GM23248 (cell line): ENCODE measurements at regions not wholly inside any gene's neighbourhood (a gene's known extent, or its start where the extent isn't known, plus 50 kb on each side); places are given as distances from the start of the nearest gene placed in this dataset.
A peak's percentile ranks its signal among the peaks of the same experiment; 100 is the strongest.
"Not testable (repeated sequence)": the region's sequence is repeated elsewhere in the genome, so short reads cannot be mapped to it uniquely, and the experiment has no call there.

Experiments used
- DNase-seq: peaks from one replicate; pipeline ENCODE4 v3.0.0-alpha.2; 2015
- H2AFZ ChIP-seq: fragments of 200-600 bp; sonication (generic); 2 replicates; pipeline ENCODE4 v1.6.1; 2016; ENCODE audit warnings: antibody characterized with exemption
- H3F3A ChIP-seq: fragments of 200-600 bp; sonication (generic); 2 replicates; pipeline ENCODE4 v1.6.1; 2016; ENCODE audit warnings: mild to moderate bottlenecking, antibody characterized with exemption, mixed run types; ENCODE audit not compliant: insufficient read depth
- H3K27ac ChIP-seq: fragments of 200-600 bp; sonication (generic); 2 replicates; pipeline ENCODE4 v1.5.1; 2016; ENCODE audit warnings: mild to moderate bottlenecking
- H3K27me3 ChIP-seq: fragments of 200-600 bp; sonication (generic); replicated peaks from 2 replicates; pipeline ENCODE4 v1.6.1; 2016; ENCODE audit warnings: mild to moderate bottlenecking; ENCODE audit not compliant: insufficient read depth
- H3K36me3 ChIP-seq: fragments of 200-600 bp; sonication (generic); 2 replicates; pipeline ENCODE4 v1.6.1; 2016; ENCODE audit warnings: low read depth, mild to moderate bottlenecking
- H3K4me1 ChIP-seq: fragments of 200-600 bp; sonication (generic); 2 replicates; pipeline ENCODE4 v1.6.1; 2016; ENCODE audit warnings: mild to moderate bottlenecking; ENCODE audit not compliant: insufficient read depth
- H3K4me2 ChIP-seq: fragments of 200-600 bp; sonication (generic); one replicate; pipeline ENCODE4 v1.6.1; 2016; ENCODE audit warnings: mild to moderate bottlenecking; ENCODE audit not compliant: unreplicated experiment
- H3K4me3 ChIP-seq: fragments of 200-600 bp; sonication (generic); 2 replicates; pipeline ENCODE4 v1.5.1; 2016; ENCODE audit warnings: mild to moderate bottlenecking
- H3K79me2 ChIP-seq: fragments of 200-600 bp; sonication (generic); 2 replicates; pipeline ENCODE4 v1.6.1; 2016; ENCODE audit warnings: mild to moderate bottlenecking; ENCODE audit not compliant: insufficient read depth
- H3K9ac ChIP-seq: fragments of 200-600 bp; sonication (generic); 2 replicates; pipeline ENCODE4 v1.6.1; 2016; ENCODE audit warnings: mild to moderate bottlenecking
- H3K9me2 ChIP-seq: fragments of 200-600 bp; sonication (generic); 2 replicates; pipeline ENCODE4 v1.6.1; 2016; ENCODE audit warnings: mixed run types, mild to moderate bottlenecking, moderate library complexity; ENCODE audit not compliant: insufficient read depth
- H3K9me3 ChIP-seq: fragments of 200-600 bp; sonication (generic); one replicate; pipeline ENCODE4 v1.6.1; 2017; ENCODE audit warnings: low read depth
- H4K20me1 ChIP-seq: fragments of 200-600 bp; sonication (generic); 2 replicates; pipeline ENCODE4 v1.6.0; 2016; ENCODE audit not compliant: insufficient read depth
- EZH2 ChIP-seq: fragments of 200-600 bp; sonication (generic); IDR thresholded peaks from 2 replicates; pipeline ENCODE4 v1.6.1; 2018; ENCODE audit warnings: antibody characterized with exemption, mild to moderate bottlenecking; ENCODE audit not compliant: insufficient read depth, poor library complexity, severe bottlenecking
- EZH2phosphoT487 ChIP-seq: fragments of 200-600 bp; sonication (generic); IDR thresholded peaks from 2 replicates; pipeline ENCODE4 v1.6.1; 2018; ENCODE audit warnings: antibody characterized with exemption, moderate library complexity, mild to moderate bottlenecking, low read depth; ENCODE audit not compliant: insufficient read depth
- WGBS, 2 experiments: methylation state at CpG; one replicate each; pipeline ENCODE4 v1.1.6; 2015 to 2017; ENCODE audit warnings: low lambda C conversion rate in 2 of 2, low coverage in 1 of 2; ENCODE audit errors: missing lambda C conversion rate in 2 of 2; 5-methylcytosine and 5-hydroxymethylcytosine counted together
- in situ Hi-C: fragments of 300-500 bp; cut with MboI; formaldehyde crosslinking; loops from 2 replicates; pipeline ENCODE4 v1.15.0; 2020

DNA sequence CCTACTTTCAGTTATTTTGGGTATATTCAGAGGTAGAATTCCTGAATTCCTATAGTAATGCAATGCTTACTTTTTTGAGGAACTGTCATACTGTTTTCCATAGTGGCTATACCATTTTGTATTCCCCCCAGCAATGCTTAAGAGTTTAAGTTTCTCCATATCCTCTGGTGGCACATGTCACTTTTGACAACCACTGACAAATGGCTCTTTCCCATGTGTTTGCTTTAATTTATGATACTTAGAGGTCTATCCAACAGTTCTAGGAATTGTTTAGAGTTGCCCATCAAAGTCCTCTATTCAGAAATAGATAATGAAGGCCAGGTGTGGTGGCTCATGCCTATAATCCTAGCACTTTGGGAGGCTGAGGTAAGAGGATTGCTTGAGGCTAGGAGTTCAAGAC, 128.9 kb upstream of the CFAP20DC start:
- Histone ChIP-seq H3K4me1 (no peaks in the 10 kb centered on the region), H3K9me2 (no peaks in the 10 kb centered on the region), H2AFZ (no peak overlapping the region), H3K36me3 (no peaks in the 10 kb centered on the region), H3K4me2 (no peak overlapping the region), H3K4me3 (no peak overlapping the region), H3K27ac (no peak overlapping the region), H3K79me2 (no peaks in the 10 kb centered on the region), H3K9me3 (no peaks in the 10 kb centered on the region), H3K27me3 (no peaks in the 10 kb centered on the region), H4K20me1 (no peaks in the 10 kb centered on the region; the same call in 1 of the 2 replicates), H3F3A (no peaks in the 10 kb centered on the region), H3K9ac (no peak overlapping the region)
- DNase-seq: no peak
- in situ Hi-C loops: no loop called here
- TF ChIP-seq EZH2phosphoT487 (no peak), EZH2 (no peak)

DNA sequence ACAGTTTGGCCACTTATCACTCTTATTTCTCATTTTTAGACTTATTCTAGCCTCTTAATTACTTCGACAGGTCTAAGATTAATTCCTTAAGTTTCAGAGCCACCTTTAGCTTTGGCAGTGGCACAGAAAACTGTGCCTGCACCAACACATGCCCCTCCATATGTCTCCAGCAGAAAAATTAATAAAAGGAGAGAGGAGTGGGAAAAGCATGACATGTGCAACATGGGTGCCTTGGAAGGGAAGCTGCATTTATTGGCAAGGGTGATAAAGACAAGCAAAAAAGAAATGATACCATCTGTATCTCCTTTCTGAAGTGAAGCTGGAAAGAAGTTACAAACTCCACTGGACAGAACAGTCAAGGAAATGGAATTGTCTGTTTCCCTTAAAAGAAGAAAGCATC, 121.7 kb upstream of the CFAP20DC start:
- no peaks in the 10 kb centered on the region for H3K36me3 ChIP-seq
- H3K4me2 ChIP-seq: no peak overlapping the region
- no peaks in the 10 kb centered on the region for H3K79me2 ChIP-seq
- H3K9me2 ChIP-seq: no peaks in the 10 kb centered on the region
- DNase-seq: no peak
- H2AFZ ChIP-seq: no peak overlapping the region
- WGBS, 2 experiments: 67 to 71% methylated on average over 1 of the region's 1 CpG
- H3K27me3 ChIP-seq: no peaks in the 10 kb centered on the region
- TF ChIP-seq EZH2 (no peak), EZH2phosphoT487 (no peak)
- H3K27ac ChIP-seq: no peak overlapping the region
- in situ Hi-C loops: no loop called here
- no peaks in the 10 kb centered on the region for H4K20me1 ChIP-seq
- H3K4me1 ChIP-seq: no peaks in the 10 kb centered on the region
- H3K4me3 ChIP-seq: no peak overlapping the region
- H3K9ac ChIP-seq: no peak overlapping the region
- H3F3A ChIP-seq: no peaks in the 10 kb centered on the region
- no peaks in the 10 kb centered on the region for H3K9me3 ChIP-seq

DNA sequence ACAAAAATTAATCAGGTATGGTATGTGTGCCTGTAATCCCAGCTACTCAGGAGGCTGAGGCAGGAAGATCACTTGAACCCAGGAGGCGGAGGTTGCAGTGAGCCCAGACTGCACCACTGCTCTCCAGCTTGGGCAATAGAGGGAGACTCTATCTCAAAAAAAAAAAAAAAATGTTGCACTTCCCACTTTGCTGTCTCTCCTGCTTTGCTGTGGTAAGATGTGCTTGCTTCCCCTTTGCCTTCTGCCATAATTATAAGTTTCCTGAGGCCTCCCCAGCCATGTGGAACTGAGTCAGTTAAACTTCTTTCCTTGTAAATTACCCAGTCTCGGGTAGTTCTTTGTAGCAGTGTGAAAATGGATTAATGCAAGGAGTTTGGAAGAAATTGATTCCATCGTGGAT, 120.3 kb upstream of the CFAP20DC start:
- DNase-seq, H3K27ac ChIP-seq, H4K20me1 ChIP-seq, H2AFZ ChIP-seq, H3K4me3 ChIP-seq, H3K9me3 ChIP-seq, H3K4me1 ChIP-seq, H3K9me2 ChIP-seq, H3K79me2 ChIP-seq, H3K4me2 ChIP-seq, H3F3A ChIP-seq, H3K9ac ChIP-seq, in situ Hi-C loops, H3K36me3 ChIP-seq, H3K27me3 ChIP-seq: not testable (repeated sequence)
- WGBS, 2 experiments: 54 to 56% methylated on average over 3 of the region's 3 CpGs

DNA sequence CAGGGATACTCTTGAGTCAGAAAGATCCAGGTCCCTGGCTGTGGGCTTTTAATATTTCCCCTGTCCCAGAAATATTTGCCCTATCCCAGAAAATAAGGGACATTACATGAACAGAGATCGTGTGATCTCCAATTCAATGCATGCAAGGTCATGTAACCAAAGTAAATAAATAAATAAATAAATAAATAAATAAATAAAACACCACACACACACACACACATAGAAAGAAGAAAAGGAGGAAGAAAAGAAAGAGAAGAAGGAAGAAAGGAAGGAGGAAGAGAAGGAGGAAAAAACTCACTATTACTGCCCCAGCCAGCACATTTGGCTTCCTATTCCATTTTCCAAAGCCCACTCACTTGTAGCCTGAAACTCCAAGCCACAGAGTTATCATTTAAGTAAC, 117.9 kb upstream of the CFAP20DC start:
- TF ChIP-seq EZH2phosphoT487: no peak
- TF ChIP-seq EZH2: no peak
- no peaks in the 10 kb centered on the region for H3K79me2 ChIP-seq
- no peaks in the 10 kb centered on the region for H3K9me3 ChIP-seq
- no peak overlapping the region for H3K27ac ChIP-seq
- H3K27me3 ChIP-seq: no peaks in the 10 kb centered on the region
- H3K36me3 ChIP-seq: no peaks in the 10 kb centered on the region
- H4K20me1 ChIP-seq: no peaks in the 10 kb centered on the region
- H3K4me1 ChIP-seq: no peaks in the 10 kb centered on the region
- WGBS, 2 experiments: 50 to 61% methylated on average over 1 of the region's 1 CpG
- no peak overlapping the region for H3K9ac ChIP-seq
- no peaks in the 10 kb centered on the region for H3F3A ChIP-seq
- H3K9me2 ChIP-seq: no peaks in the 10 kb centered on the region
- DNase-seq: no peak
- H3K4me2 ChIP-seq: no peak overlapping the region
- no peak overlapping the region for H2AFZ ChIP-seq
- in situ Hi-C loops: no loop called here
- H3K4me3 ChIP-seq: no peak overlapping the region

DNA sequence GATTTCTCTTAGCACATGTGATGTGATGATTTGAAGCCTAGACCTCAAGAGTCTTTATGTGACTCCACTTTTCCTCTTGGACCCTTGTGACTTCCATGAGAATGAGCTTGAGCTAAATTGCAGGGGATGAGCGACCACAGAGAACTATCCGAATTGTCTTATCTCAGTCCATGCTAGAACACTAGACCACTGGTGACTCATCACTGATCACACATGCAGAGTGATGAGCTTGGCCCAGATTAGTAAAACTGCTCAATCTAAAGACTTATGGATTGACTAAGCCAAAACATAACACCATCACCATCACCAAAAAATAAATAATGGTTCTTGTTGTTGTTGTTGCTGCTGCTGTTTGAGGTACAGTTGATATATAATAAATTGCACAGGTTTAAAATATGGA, 114.1 kb upstream of the CFAP20DC start:
- Histone ChIP-seq H3K4me3 (no peak overlapping the region), H3K4me1 (no peaks in the 10 kb centered on the region), H3K27me3 (no peaks in the 10 kb centered on the region), H3K36me3 (no peaks in the 10 kb centered on the region), H3K9me2 (no peaks in the 10 kb centered on the region), H3K9ac (no peak overlapping the region), H4K20me1 (no peaks in the 10 kb centered on the region), H3K27ac (no peak overlapping the region), H3K9me3 (no peaks in the 10 kb centered on the region), H3K79me2 (no peaks in the 10 kb centered on the region), H3F3A (no peaks in the 10 kb centered on the region), H2AFZ (no peak overlapping the region), H3K4me2 (no peak overlapping the region)
- in situ Hi-C loops: no loop called here
- DNase-seq: peak; percentile 3
- TF ChIP-seq EZH2phosphoT487: no peak
- no peak for TF ChIP-seq EZH2
- 57 to 77% methylated on average over 2 of the region's 2 CpGs for WGBS, 2 experiments
